NCI-H524 (cell line): ENCODE measurements at regions not wholly inside any gene's neighbourhood (a gene's known extent, or its start where the extent isn't known, plus 50 kb on each side); places are given as distances from the start of the nearest gene placed in this dataset.

Experiments
- DNase-seq, 2 experiments: peaks; one replicate each; lab custom pipeline; 2025; lab: John Stamatoyannopoulos, UW

DNA sequence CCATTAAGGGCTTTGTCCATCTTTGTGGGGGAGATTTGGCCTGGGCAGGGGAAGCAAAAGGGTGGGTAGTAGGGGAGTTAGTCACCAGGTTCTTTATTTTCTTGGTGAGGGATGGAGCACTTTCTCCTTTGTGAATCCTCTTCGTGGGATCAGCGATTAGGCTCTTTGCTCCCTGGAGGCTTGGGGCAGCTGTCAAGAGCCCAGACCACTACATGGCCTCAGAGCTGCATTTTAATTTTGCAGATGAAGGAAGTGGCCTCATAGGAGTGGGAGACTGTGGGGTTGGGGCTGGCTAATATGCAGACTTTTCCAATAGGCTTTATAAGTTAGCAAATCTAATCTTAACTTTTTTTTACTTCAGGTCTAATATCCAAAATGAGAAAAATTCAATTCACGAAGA lies 168.1 kb upstream of the DEFB112 start:
- DNase-seq, result no peak

DNA sequence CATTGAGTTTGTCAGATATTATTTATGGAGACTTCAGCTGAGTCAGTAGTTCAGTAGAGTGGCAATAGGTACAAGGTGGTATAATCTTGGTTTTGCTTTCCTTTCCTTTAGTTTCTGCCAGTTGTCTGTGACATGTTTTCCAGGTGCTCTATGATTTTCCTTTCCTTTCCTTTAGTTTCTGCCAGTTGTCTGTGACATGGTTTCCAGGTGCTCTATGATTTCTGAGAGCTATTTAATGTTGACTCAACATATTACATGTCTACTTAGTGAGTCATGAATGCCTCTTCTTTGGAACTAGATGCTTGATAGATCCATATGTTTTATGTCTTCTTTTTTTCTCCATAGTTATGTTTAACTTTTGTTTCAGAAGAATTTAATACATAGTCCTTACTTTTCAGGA lies 186.4 kb upstream of the DEFB112 start:
- no peak for DNase-seq

- DNase-seq, result no peak
Measured at GRCh38 chr6:50239853-50240252, 190.1 kb upstream of the DEFB112 start.

- DNase-seq, result no peak
Measured at GRCh38 chr6:50240986-50241385, 191.3 kb upstream of the DEFB112 start.

GRCh38 chr6:50249493-50249892 lies 199.8 kb upstream of the DEFB112 start:
- DNase-seq, result no peak

DNA sequence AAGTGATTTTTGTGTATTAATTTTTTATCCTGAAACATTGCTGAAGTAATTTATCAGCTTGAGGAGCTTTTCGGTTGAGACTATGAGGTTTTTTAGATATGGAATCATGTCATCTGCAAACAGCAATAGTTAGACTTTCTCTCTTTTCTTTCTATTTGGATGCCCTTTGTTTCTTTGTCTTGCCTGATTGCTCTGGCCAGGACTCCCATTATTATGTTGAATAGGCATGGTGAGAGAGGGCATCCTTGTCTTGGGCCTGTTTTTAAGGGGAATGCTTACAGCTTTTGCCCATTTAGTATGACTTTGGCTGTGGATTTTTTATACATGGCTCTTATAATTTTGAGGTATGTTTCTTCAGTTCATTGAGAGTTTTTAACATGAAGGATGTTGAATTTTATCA lies 207.6 kb upstream of the DEFB112 start:
- no peak for DNase-seq

DNA sequence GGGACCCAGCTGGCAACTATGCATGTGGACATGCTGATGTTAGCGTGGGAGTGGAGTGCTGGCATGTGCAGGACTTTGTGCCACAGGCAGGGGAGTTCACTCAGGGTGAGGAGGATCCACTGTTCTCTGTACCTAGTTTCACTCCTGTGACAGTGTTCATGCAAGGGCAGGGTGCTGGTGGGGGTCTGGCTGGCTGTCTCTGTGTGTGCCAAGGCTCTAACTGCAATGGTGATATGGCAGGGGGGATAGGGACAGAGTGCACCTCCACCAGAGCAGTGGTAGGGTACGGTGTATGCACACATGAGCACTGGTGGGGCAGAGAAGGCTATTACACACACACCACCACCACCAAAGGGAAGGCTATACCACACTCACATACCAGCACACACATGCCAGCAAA lies 210.2 kb upstream of the DEFB112 start:
- DNase-seq, result no peak

DNA sequence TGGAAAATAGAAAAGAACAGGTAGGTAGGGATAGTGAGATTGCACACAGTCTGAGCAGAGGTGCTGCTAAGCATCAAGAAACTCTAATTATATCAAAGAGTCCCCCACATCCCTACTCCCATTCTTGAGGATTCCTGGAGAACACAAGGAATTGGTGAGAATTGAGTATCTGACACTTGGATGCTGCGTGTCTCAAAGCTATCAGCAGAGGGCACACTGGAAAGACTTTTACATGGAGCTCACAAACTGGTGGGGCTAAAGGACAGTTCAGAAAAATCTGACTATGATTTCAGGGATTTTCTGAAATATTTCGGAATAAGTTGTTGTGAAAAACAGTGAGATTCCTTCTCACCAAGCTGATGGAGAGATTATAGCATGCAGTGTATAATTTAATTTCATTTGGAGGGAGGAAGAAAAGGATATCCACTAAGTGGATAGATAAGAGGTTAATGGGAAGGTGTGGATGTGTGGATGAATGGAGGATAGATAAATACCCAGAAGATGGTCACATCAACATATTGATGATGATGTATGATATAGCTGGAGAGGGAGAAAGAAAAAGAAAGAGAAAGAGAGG lies 215.4 kb upstream of the DEFB112 start:
- peak in 1 of 2 experiments; percentile 5 for DNase-seq

DNA sequence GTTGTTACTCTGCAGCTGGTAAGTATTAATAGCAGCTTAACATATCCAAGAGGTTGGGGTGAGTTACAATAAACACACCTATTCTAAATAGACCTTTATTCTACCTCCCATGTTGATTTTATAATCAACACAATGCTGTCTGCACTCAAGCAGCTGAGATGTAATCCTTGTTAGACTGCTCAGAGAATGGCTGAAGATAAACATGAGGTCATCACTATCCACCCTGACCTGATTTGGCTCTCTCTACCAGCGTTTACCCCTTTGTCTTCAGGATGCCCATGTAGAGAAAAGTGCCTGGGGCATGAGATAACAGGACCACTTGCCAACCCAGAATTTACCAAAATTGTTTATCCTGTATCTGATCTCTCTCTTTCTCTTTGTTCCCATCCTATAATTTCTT lies 220.7 kb upstream of the DEFB112 start:
- no peak for DNase-seq

- DNase-seq, result no peak
Measured at GRCh38 chr6:50271266-50271665, 221.5 kb upstream of the DEFB112 start.

DNA sequence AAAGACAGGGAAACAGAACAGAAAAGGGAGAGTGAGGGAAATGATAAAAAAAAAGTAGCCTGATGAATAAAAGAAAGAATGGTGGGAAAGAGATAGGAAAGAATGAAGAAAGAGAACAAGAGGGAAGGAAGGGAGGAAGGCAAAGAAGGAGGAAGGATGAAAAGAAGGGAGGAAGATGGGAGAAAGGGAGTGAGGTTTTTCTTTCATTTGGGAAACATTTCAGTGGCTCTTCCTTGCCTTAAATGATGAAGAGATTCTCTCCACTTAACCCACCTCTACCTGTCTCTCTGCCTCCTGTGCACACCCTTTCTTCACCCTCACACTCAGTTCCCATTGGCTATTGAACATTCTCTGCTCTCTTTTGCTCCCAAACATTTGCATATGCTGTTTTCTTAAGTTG lies 222.1 kb upstream of the DEFB112 start:
- no peak for DNase-seq

- no peak for DNase-seq
Measured at GRCh38 chr6:50272611-50273010, 222.9 kb upstream of the DEFB112 start.

GRCh38 chr6:50276771-50277261 lies 227.1 kb upstream of the DEFB112 start:
- no peak for DNase-seq

GRCh38 chr6:50277774-50278173 lies 228.0 kb upstream of the DEFB112 start:
- no peak for DNase-seq

- DNase-seq, result no peak
Measured at GRCh38 chr6:50278663-50279062, 228.9 kb upstream of the DEFB112 start.

- no peak for DNase-seq
Measured at GRCh38 chr6:50285735-50286134, 236.0 kb upstream of the DEFB112 start.

- DNase-seq, result no peak
Measured at GRCh38 chr6:50288241-50288640, 238.5 kb upstream of the DEFB112 start.

GRCh38 chr6:50288881-50289280 lies 239.2 kb upstream of the DEFB112 start:
- no peak for DNase-seq

DNA sequence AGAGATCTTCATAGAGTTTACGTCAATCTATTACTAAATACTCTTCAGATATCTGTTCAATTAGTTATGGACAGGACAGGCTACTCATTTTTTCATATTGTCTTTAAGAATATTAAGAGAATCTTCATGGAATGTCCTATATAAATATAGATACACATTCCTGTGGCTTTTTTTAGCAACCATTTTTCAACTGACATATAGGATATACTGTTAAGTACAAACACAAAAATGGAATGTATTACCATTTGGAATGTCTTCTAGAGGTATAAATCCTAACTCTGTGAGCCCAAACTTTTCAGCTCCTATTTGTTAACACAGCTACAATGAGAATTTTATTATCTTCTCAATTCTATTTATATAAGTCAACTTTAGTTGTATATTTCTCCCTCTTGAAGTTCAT lies 239.6 kb upstream of the DEFB112 start:
- no peak for DNase-seq

GRCh38 chr6:50301307-50301706 lies 251.6 kb upstream of the DEFB112 start:
- DNase-seq, result no peak

- no peak for DNase-seq
Measured at GRCh38 chr6:50305660-50306059, 255.9 kb upstream of the DEFB112 start.

- no peak for DNase-seq
Measured at GRCh38 chr6:50318536-50318935, 268.8 kb upstream of the DEFB112 start.

- no peak for DNase-seq
Measured at GRCh38 chr6:50330347-50330746, 280.6 kb upstream of the DEFB112 start.

DNA sequence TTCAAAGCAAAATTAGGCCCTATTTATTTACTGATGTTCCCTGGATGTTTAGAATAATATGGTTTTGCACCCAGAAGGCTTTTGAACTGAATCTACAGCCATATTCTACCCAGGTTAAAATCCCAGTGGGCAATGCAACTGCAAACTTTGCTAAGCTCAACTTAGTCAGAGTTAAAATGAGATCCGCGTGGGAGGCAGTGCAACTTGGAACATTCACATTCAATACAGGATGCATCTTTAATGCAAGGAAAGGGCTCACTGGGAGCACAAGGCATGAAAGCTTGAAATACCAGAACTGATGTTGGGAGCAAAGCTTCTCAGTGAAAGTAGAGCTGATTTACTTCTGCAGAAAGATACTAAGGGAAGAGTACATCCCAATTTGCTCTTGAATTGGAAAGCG lies 281.2 kb upstream of the DEFB112 start:
- no peak for DNase-seq

- no peak for DNase-seq
Measured at GRCh38 chr6:50333696-50334095, 284.0 kb upstream of the DEFB112 start.
